ENCODE measurements at regions not wholly inside any gene's neighbourhood (a gene's known extent, or its start where the extent isn't known, plus 50 kb on each side); places are given as distances from the start of the nearest gene placed in this dataset.

DNA sequence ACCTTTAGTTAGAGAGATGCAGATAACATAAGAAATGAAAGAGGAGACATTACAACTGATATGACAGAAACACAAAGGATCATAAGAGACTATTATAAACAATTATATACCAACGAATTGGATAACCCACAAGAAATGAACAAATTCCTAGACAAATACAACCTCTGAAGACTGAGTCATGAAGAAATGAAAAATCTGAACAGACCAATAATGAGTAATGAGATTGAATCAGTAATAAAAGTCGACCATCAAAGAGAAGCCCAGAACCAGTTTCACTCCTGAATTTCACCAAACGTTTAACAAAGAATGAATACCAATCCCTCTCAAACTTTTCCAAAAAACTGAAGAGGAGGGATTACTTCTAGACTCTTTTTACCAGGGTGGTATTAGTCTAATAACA, 50.5 kb upstream of the PCAT7 start:
- Mint-ChIP-seq H3K4me3 (no peak overlapping the region), H3K36me3 (no peaks in the 10 kb centered on the region), H3K27ac (no peak overlapping the region), H3K4me1 (no peaks in the 10 kb centered on the region), H3K9me3 (no peaks in the 10 kb centered on the region), H3K27me3 (ENCODE audit: low read depth in 2 of 2) (peaks cover 15 to 25% of the 10 kb centered on the region in 2 donors)
- peaks cover 2% of the 10 kb centered on the region for H3K27me3 ChIP-seq (ENCODE audit: control insufficient read depth, insufficient read depth, low read length)
- ATAC-seq = no peak
- no peaks in the 10 kb centered on the region for H3K36me3 ChIP-seq (ENCODE audit: control insufficient read depth, insufficient read depth, low read length)
- H3K4me1 ChIP-seq (ENCODE audit: control insufficient read depth, insufficient read depth, low read length) = no peaks in the 10 kb centered on the region
- H3K27ac ChIP-seq (ENCODE audit: low read length) = no peak overlapping the region
- WGBS (ENCODE audit: insufficient coverage) = no CpG with 5 or more reads among the region's 3 CpGs
- DNase-seq = no peak
- TF ChIP-seq, protein P1, sequence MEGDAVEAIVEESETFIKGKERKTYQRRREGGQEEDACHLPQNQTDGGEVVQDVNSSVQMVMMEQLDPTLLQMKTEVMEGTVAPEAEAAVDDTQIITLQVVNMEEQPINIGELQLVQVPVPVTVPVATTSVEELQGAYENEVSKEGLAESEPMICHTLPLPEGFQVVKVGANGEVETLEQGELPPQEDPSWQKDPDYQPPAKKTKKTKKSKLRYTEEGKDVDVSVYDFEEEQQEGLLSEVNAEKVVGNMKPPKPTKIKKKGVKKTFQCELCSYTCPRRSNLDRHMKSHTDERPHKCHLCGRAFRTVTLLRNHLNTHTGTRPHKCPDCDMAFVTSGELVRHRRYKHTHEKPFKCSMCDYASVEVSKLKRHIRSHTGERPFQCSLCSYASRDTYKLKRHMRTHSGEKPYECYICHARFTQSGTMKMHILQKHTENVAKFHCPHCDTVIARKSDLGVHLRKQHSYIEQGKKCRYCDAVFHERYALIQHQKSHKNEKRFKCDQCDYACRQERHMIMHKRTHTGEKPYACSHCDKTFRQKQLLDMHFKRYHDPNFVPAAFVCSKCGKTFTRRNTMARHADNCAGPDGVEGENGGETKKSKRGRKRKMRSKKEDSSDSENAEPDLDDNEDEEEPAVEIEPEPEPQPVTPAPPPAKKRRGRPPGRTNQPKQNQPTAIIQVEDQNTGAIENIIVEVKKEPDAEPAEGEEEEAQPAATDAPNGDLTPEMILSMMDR (IDR thresholded peaks at IDR 0.05) = no peak
- H3K9me3 ChIP-seq (ENCODE audit: control insufficient read depth, insufficient read depth, low read length) = no peaks in the 10 kb centered on the region
- intact Hi-C loops (cut with micrococcal nuclease) = no loop called here
- no peak overlapping the region for H3K4me3 ChIP-seq (ENCODE audit: low read length)
